ENCODE measurements at regions not wholly inside any gene's neighbourhood (a gene's known extent, or its start where the extent isn't known, plus 50 kb on each side); places are given as distances from the start of the nearest gene placed in this dataset.

DNA sequence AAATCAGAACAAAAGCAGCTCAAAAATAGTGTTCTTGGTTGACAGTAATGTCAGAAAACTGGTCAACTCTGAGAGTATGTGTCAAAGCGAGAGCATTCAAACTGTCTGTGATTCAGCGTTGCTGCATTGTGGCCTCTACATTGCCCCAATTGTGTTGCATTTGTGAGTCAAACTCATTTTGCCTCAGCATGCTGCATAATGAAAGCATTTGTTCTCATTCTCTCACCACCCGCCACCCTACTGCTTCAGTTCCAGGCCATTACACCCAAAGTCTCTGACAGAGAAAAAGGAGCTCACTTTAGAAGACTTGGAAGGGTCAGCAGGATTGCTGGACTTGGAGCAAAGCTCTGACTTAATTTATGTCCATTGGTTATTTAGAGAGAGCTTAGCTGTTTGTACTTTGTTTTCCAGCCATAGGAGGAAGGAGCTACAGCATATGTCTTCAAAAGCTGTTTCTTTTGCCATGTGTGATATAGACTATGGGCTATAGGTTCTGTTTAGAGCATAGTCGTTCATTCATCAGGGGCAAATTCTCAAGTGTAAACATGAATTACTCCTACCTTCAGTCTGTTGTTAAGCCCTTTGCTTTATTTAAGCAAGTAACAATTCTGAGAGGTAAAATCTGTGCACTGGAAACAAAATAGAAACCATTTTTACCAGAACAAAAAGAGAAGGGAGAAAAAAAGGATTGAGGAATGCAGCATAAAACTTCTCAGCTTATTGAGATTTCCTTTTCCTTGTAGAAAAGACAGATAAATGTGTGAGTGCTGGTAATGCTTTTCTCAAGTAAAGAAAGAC is 153.4 kb upstream of the ANK2 start:
- Histone ChIP-seq H3K4me3 (no peak overlapping the region), H3K4me1 (peaks cover 0 to 12% (median 2%) of the 10 kb centered on the region in 4 donors), H3K9me3 (no peaks in the 10 kb centered on the region), H3K27ac (peak overlapping the region; percentile 42 to 64 (median 47)), H3K27me3 (no peaks in the 10 kb centered on the region), H3K36me3 (no peaks in the 10 kb centered on the region)
- in situ Hi-C loops (cut with MboI; ENCODE audit: low pct_ligation_motif_present in 1 of 4, low pct_unique_long_range_greater_than_20kb in 1 of 4, low sequenced_read_pairs in 3 of 4), result no loop called here
- intact Hi-C loops (cut with DNase I; ENCODE audit: low total_unique reads), result no loop called here
- no peak for DNase-seq
- no peak for TF ChIP-seq POLR2A (IDR thresholded peaks at IDR 0.05)
- no peak for TF ChIP-seq EP300 (IDR thresholded peaks at IDR 0.05; ENCODE audit: low read depth)
- TF ChIP-seq, protein P1, sequence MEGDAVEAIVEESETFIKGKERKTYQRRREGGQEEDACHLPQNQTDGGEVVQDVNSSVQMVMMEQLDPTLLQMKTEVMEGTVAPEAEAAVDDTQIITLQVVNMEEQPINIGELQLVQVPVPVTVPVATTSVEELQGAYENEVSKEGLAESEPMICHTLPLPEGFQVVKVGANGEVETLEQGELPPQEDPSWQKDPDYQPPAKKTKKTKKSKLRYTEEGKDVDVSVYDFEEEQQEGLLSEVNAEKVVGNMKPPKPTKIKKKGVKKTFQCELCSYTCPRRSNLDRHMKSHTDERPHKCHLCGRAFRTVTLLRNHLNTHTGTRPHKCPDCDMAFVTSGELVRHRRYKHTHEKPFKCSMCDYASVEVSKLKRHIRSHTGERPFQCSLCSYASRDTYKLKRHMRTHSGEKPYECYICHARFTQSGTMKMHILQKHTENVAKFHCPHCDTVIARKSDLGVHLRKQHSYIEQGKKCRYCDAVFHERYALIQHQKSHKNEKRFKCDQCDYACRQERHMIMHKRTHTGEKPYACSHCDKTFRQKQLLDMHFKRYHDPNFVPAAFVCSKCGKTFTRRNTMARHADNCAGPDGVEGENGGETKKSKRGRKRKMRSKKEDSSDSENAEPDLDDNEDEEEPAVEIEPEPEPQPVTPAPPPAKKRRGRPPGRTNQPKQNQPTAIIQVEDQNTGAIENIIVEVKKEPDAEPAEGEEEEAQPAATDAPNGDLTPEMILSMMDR (IDR thresholded peaks at IDR 0.05), result no peak
- TF ChIP-seq POLR2AphosphoS5 (IDR thresholded peaks at IDR 0.05), result no peak
- 40 to 56% methylated on average over 2 to 4 of the region's 4 CpGs for WGBS, 2 donors (ENCODE audit: low coverage in 1 of 2)

DNA sequence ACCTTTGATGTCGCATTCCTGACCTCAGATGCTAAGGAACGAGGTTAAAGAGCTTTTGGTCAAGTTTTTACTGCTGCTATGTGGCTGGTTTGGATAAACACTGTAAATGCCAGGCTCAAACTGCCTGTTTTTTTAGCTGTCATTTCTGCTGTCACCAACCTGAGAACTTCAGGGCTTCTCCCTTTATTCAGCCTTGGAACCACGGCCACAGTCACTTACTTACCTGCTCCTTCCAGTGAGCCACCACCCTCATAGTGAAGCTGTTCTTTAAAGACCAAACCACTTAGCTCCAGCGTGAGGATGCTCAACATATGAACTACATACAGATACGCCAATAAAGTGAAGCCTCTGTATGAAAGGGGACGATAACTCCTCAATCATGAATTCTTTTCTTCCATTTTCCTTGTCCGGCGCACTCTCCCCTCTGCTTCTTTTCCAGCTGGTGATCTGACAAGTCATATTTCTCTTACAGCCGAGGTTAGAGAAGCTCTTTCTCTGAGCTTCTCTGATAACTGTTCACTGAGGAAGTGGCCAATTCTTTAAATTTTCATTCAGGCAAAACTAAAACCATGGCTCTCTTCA is 152.8 kb upstream of the ANK2 start:
- 44 to 68% methylated on average over 9 of the region's 9 CpGs for WGBS, 2 donors (ENCODE audit: low coverage in 1 of 2)
- no peak for DNase-seq
- peak overlapping the region; percentile 42 to 64 (median 47) for H3K27ac ChIP-seq
- H3K4me1 ChIP-seq, result peaks cover 0 to 12% (median 2%) of the 10 kb centered on the region in 4 donors
- no peak overlapping the region for H3K4me3 ChIP-seq
- H3K27me3 ChIP-seq, result no peaks in the 10 kb centered on the region
- in situ Hi-C loops (cut with MboI; ENCODE audit: low pct_ligation_motif_present in 1 of 4, low pct_unique_long_range_greater_than_20kb in 1 of 4, low sequenced_read_pairs in 3 of 4) (no loop called here), intact Hi-C loops (cut with DNase I; ENCODE audit: low total_unique reads) (no loop called here)
- no peaks in the 10 kb centered on the region for H3K36me3 ChIP-seq
- no peaks in the 10 kb centered on the region for H3K9me3 ChIP-seq
- TF ChIP-seq EP300 (IDR thresholded peaks at IDR 0.05; ENCODE audit: low read depth), result no peak
- TF ChIP-seq, protein P1 (IDR thresholded peaks at IDR 0.05), result no peak
- TF ChIP-seq POLR2AphosphoS5 (IDR thresholded peaks at IDR 0.05), result no peak
- no peak for TF ChIP-seq POLR2A (IDR thresholded peaks at IDR 0.05)

DNA sequence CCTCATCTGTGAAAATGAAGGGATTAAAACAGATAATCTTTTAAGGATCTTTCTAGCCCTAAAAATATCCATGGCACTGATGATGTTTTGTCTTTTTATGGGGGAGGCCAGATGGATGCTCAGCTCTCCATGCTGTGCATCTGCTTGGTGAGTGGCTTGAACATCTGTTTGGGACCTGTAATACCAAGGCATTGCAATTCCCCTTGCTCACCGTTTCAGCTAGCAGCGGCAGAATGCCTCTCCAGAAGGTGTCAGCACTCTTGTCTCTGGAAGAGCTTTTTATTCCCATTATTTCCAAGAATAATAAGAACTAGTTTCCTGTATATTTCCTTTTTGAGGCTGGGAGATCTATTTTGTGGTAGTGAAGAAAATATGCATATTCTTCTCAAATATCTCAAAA is 151.9 kb upstream of the ANK2 start:
- Histone ChIP-seq H3K27ac (peak overlapping the region in 2 of 4 donors; percentile 42 to 64), H3K27me3 (no peaks in the 10 kb centered on the region), H3K4me1 (peaks cover 0 to 17% (median 2%) of the 10 kb centered on the region in 4 donors), H3K9me3 (no peaks in the 10 kb centered on the region), H3K4me3 (no peak overlapping the region), H3K36me3 (no peaks in the 10 kb centered on the region)
- in situ Hi-C loops (cut with MboI; ENCODE audit: low pct_ligation_motif_present in 1 of 4, low pct_unique_long_range_greater_than_20kb in 1 of 4, low sequenced_read_pairs in 3 of 4), result no loop called here
- intact Hi-C loops (cut with DNase I; ENCODE audit: low total_unique reads), result no loop called here
- WGBS, 2 donors (ENCODE audit: low coverage in 1 of 2), result 75% methylated on average over 2 of the region's 2 CpGs; no CpG with 5 or more reads in 1 of the 2 donors
- DNase-seq, result no peak
- TF ChIP-seq, protein P1 (IDR thresholded peaks at IDR 0.05), result no peak
- TF ChIP-seq POLR2AphosphoS5 (IDR thresholded peaks at IDR 0.05), result no peak

DNA sequence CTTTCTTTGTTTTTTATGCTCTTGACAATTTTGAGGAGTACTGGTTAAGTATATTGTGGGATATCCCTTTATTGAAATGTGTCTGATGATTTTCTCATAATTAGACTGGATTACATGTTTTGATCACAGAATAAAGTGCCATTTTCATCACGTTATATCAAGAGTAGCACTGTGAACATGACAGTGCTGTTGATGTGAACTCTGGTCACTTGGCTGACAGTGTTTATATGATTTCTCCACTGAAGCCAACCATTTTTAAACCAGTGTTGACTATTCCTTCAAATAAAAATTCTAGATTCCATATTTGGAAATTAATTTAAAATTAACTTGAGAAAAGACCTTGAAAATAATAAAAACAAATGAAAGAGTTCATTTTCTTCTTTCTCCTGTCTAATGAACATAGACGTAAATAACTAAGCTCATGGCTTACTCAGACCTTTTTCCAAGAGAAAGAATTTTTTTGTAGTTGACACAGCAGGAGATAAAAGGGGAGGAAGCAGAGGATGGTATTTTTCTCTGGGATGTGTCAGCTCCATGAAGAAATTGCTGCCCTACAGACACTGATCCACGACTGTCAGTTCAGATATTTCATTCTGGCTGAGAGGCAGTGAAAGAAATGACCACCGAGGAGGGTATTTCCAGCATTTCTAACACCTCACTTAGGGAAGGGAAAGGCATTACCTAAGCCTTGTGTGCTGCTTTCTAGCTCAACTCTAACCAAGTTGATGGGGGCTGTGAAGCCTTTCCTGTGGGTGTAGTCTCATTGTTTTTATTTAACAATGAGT is 150.9 kb upstream of the ANK2 start:
- H3K4me3 ChIP-seq, result no peak overlapping the region
- no peaks in the 10 kb centered on the region for H3K36me3 ChIP-seq
- no peak overlapping the region for H3K27ac ChIP-seq
- TF ChIP-seq POLR2A (IDR thresholded peaks at IDR 0.05) (no peak), EP300 (IDR thresholded peaks at IDR 0.05; ENCODE audit: low read depth) (no peak), POLR2AphosphoS5 (IDR thresholded peaks at IDR 0.05) (no peak)
- TF ChIP-seq, protein P1 (IDR thresholded peaks at IDR 0.05), result no peak
- no peak for DNase-seq
- no peaks in the 10 kb centered on the region for H3K9me3 ChIP-seq
- peaks cover 0 to 17% (median 2%) of the 10 kb centered on the region in 4 donors for H3K4me1 ChIP-seq
- 53 to 61% methylated on average over 4 of the region's 4 CpGs for WGBS, 2 donors (ENCODE audit: low coverage in 1 of 2)
- intact Hi-C loops (cut with DNase I; ENCODE audit: low total_unique reads) (no loop called here), in situ Hi-C loops (cut with MboI; ENCODE audit: low pct_ligation_motif_present in 1 of 4, low pct_unique_long_range_greater_than_20kb in 1 of 4, low sequenced_read_pairs in 3 of 4) (no loop called here)
- H3K27me3 ChIP-seq, result no peaks in the 10 kb centered on the region

Data from transverse colon (tissue), 4 donors.